HUDEP-2 (cell line): ENCODE measurements at regions not wholly inside any gene's neighbourhood (a gene's known extent, or its start where the extent isn't known, plus 50 kb on each side); places are given as distances from the start of the nearest gene placed in this dataset.
"Not testable (repeated sequence)": the region's sequence is repeated elsewhere in the genome, so short reads cannot be mapped to it uniquely, and the experiment has no call there.

Experiments used
- DNase-seq, 76 experiments: peaks; one replicate each; lab custom pipeline; 2025; ENCODE audit not compliant: unreplicated experiment in 76 of 76; lab: John Stamatoyannopoulos, UW

DNA sequence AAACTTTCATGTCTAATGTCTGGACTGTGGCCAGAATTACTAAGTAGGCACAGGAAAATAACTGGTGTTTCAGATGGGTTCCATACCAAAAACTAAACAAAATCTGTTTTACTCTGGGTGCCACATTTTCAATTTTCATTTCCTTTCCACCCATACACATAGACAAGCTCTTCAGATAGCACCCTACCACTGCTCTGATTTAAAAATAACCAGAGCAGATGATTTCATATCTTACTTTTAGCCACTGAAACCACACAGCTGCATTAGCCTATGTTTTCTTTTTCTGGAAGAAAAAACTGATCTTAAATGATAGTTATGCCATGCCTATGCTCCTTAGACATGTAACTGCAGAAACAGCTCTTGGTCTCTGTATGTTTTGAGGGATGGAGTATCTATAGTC is 647.6 kb downstream of the CPS1 start:
- no peak for DNase-seq

DNA sequence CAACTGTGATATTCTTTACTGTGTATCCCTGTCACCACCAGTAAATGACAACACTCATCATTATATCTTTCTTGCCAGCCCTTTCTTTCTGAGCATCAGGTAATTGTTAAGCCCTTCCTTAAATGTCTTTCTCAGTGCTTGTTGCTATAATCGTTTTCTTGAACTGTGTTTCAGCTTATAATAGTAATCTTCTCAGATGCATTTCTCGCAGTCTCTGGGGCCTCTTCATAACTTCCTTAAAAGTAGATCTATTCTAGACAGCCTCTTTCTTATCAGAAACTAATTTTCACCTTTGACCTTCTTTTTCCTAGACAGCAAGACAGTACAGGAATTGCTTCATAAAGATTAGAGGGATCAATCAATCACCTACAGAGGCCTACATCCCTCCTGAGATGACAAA is 648.1 kb downstream of the CPS1 start:
- DNase-seq: no peak

DNA sequence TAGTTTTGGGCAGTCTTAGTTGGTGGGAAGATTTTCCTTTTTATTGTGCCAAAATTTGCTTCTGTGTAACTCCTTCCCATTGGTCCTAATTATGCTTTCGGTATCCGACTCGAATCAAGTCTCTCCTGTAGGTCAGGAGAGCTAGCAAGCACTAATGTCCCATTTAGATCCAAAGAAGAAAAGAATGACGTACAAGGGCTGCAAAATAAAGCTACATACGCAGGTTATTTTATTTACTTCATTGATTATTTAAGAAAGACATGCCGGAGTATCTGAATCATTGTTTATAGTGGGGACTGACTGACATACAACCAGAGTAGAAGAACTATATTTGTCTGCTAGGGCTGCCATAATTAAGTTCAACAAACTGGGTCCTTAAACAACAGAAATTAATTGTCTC is 648.5 kb downstream of the CPS1 start:
- DNase-seq: no peak

DNA sequence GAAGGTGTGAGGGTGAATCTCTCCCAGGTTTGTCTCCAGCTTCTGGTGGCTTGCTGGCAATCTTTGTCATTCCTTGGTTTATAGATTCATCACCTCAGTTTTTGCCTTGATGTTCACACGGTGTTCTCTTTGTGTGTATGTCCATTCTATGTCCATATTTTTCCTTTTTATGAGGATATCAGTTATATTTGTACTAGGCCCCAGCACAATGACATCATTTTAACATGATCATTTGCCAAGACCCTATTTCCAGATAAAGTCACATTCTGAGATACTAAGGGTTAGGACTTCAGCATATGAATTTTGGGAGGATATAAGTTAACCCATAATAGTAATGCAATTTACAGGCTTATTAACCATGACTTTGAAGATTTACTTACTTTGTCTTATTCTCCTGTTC is 649.0 kb downstream of the CPS1 start:
- DNase-seq: no peak

DNA sequence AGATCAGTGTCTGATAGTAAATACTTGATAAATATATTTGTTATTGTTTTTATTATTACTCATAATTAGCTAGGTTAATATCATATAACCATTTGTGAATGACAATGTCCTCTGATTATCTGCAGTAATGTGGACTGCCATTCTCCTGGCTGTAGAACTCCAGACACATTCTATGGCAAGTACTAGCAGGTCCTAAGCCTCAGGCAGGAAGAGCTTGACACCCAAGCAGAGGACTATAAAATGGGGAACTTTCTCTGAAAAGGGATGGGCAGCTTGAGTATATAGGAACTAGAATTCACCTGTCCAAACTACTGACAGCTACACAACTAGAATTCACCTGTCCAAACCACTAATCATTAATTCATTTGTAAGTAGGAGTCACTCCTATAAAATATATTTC is 649.4 kb downstream of the CPS1 start:
- DNase-seq: no peak

DNA sequence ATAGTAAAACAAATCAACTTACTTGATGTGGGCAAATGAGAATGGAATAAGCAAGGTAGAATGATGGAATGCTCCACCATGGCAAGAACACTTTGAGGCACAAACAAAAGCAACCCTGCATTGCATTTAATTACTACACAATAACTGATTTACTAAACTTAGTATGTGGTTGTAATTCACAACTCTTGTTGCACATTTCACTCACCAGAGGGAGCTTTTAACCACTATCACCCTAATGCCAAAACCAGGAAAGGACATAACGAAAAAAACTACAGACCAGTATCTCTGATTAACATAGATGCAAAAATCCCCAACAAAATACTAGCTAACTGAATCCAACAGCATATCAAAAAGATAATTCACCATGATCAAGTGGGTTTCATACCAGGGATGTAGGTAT is 659.8 kb downstream of the CPS1 start:
- DNase-seq: peak in 2 of 76 experiments; percentile 0 to 10

DNA sequence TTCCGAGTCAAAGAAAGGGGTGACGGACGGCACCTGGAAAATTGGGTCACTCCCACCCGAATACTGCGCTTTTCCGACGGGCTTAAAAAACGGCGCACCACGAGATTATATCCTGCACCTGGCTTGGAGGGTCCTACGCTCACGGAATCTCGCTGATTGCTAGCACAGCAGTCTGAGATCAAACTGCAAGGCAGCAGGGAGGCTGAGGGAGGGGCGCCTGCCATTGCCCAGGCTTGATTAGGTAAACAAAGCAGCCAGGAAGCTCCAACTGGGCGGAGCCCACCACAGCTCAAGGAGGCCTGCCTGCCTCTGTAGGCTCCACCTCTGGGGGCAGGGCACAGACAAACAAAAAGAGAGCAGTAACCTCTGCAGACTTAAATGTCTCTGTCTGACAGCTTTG is 663.1 kb downstream of the CPS1 start:
- DNase-seq: not testable (repeated sequence)

DNA sequence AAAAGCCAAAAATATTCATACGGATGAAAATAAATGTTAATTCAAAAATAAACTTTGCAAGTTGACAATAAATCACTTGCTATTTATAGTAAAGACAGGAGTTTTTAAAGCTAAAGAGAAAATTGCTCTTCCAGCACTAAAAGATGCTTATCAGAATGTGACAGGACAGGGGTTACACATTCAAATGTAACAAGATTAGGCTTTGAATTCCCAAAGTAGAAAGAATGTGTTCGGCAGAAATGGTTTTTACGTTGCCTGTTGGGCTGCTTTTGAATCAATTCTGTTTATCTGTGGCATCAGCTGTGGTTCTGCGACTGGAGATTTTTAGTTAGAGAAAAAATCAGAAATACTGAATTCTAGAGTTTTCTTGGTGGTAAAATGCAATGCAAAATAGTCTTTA is 669.4 kb downstream of the CPS1 start:
- no peak for DNase-seq

DNA sequence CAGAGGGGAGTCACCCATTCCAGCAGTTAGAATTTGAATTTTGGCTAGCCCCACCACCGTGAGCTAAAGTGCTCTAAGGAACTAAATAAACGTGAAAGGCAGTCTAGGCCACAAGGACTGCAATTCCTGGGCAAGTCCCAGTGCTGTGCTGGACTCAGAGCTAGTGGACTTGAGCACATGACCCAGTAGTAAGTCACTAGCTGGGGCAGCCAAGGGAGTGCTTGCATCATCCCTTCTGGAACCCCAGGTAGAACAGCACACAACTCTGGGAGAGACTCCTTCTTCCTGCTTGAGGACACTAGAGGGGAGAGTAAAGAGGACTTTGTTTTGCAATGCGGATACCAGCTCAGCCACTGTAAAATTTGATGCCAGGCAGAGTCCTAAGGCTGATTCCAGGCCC is 672.2 kb downstream of the CPS1 start:
- no peak for DNase-seq

DNA sequence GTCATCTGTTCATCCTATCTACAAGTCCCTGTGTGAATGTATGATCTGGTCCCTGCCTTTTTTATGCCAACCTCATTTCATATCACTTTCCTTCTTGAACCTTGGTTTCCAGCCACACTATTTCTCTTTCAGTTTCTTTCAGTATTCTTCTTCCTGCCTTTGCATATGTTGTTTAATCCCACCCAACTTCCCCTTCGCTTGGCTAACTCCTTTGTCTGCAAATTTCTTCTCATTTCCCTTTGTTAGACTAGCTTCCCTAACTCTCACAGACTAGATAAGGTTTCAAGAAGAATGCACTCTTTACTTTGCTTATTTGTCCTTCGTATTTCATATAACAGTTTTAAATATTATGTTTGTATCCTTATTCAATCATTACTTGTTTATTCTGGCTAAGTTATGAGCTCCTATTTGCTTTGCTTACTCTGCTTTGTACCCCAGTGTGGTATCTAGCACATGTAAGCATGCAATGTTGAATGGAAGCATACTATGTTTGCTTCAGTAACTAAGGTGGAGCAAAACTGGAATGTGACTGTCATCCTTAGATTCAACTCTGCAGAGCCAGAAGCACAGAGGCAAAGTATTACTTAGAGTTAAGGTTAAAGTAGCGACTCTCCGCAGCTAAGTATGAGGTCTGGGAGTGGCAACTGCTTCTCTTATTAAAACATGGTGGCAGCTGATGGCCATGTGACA is 681.3 kb downstream of the CPS1 start:
- DNase-seq: no peak

DNA sequence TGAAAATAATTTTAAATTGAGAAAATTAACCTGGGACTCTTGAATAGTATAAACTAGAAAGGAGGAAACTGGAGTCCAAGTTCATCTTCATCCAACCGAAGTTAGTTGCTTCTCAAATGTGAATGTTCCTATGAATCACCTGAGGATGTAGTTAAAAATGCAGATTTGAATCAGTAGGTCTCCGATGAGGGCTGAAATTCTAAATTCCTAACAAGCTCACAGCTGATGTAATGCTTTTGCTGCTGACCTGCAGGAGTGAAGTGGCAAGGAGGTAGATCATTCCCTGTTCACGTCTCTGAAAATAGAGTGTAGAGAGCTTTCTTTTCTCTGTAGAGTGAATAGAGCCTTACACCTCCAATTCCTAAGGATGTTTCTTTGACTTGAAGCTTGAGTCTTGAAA is 685.5 kb downstream of the CPS1 start:
- DNase-seq: no peak

DNA sequence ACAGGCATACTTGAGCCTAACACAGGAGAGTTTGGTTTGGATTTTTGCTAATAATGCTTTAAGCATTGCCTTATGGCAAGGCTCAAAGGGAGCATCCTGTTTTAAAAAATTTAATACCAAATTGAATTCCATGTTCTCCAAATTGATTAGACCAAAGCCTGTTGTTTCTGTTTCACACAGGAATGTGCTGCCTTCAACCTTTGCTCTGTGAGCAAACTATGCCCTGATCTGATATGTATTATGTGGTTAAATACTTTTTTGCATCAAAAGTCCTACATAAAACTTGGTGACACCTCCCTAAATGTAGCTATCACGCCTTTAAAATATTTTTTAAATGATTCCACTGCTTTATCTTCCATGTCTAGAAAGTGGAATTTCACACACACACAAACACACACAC is 691.4 kb downstream of the CPS1 start:
- no peak for DNase-seq

DNA sequence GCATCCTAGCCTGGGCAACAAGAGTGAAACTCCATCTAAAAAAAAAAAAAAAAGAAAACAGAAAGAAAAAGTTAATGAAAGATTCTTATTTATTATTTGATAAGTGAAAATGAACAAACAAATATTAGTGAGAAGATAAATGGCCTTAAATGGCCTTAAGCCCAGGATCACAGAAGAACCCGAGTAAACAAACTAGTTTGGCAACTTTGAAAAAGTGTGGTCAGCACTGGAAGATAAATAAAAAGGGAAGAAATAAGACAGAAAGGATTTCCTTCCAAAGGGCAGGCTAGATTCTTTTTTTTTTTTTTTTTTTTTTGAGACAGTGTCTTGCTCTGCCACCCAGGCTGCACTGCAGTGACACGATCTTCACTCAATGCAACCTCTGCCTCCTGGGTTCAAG is 692.4 kb downstream of the CPS1 start:
- no peak for DNase-seq

DNA sequence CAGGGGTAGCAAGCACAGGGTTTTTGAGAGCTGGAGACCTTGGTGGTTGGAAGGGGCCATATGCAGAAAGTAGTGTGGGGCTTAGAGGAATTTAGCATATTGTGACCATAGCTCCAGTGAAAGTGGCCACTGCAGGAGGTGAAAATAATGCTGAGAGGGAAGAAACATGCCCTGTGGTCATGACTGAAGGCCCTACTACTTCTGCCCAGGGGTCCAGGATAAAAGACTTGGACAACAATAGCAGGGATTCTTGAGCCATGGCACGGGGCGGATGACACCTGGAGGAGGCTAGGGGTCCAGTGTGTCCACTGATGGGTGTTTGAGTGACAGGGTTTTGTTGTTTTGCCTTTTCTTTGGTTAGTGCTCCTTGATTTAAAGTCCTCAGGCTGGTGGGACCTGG is 694.6 kb downstream of the CPS1 start:
- DNase-seq: no peak

DNA sequence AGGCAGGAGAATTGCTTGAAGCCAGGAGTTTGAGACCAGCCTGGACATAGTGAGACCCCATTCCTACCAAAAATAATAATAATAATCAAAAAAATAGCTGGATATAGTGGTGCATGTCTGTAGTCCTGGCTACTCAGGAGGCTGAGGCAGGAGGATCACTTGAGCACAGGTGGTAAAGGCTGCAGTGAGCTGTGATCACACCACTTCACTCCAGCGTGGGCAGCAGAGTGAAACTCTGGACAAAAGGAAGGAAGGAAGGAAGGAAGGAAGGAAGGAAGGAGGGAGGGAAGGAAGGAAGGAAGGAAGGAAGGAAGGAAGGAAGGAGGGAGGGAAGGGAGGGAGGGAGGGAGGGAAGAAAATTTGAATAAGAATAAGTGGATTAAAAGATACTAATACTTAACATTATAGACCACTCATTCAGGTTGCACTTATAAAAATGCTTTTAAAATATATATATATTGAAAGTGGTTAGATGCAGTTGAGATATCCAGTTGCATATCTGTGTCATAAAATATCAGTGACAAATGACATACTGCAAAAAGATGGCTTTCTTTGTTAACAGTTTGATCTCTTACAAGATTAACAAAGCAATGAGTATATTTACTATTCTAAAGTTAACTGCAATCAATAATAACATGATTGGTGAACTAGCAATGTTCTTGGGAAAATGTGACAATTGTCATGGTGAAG is 702.4 kb downstream of the CPS1 start:
- DNase-seq: no peak

DNA sequence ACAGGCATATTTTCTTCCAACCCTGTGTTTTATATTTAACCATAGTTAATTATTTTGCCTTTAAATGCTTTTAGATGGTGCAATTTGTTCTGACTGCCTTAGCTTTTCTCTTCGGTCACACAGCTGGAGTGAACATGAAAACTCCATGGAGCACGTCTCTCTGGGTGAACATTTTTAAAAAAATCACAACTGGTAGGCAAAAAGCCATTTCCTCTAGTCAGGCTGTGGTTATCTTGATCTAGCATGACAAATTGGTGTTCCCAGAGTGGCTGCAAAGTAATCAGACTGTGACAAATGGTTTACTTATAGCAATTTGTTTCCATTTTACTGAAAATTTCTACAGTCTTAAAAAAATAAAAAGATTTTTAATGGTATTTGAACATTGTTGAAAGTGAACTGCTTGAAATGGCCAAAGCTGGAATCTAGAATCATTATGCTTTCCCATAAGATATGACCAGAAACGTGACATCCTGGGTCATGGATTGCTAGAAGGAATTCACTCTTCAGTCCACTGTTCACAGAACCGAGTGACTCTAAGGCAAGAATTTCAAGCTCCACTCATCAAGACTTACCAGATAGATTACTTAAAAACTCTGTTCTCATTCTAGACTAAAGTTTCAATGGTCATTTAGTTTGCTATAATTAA is 703.6 kb downstream of the CPS1 start:
- DNase-seq: no peak

DNA sequence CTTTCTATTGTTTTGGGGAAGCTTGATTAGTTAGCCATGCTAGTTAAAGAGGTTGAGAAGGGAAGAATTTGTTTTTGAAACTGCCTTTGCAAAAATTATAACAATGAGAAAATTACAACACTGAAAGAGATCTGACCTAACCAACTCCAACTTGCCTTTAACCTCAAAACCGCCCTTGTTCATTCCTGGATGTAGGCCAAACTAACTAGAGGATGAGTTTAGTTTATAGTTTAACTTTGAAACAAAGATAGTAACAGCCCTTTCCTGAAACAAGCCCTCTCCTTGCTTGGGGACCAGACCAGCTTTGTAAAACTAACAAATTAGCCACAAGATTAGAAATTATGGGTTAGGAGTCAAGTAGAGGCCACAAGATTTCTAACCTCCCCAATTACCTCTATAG is 713.9 kb downstream of the CPS1 start:
- no peak for DNase-seq

DNA sequence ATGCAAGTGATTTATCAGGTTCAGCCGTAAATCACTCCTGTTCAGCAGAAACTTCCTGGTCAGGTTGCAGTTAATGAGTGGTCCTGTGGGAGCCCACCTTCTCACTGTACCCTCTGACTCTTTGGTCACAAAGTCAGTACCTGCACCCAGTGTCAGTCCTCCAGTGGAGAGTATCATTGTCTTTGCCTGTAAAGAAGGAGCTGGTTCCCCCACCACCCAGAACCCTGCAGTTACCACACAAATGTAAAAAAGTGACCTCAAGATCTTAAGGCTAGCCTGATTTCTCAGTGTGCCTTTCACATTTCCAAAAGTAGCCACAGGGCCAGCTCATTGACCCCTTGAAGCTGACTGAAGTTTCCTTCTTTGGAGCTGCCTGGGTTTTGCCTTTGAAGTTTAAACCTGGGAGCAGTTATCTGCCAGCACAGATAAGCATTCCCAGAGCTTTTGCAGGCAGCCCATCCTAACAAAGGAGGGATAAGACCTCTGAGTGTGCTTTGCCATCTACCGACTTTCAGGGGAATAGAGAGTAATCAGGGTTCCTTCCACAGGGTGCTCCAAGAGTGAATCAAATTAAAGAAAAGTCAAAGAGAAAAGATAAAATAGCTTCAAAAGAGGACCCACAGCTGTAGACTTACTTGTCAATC is 725.2 kb downstream of the CPS1 start:
- DNase-seq: no peak

DNA sequence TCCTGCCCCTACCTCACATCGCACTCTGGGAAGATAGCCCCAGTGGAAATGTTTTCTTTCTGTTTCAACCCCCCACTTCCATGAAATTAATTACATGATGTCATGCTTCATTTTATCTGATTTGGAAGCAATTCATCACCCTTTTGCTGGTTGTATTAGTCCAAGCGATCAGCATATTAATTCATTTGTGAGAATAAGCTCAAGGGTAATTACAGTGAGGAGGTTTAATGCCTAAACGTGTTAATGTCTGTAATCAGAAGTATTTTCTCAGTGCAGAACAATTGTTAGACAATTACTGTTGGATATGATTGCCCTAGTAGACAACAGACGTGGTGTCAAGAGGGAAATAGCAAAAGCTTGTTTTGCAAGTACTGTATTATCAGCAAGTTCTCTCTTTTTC is 746.3 kb downstream of the CPS1 start:
- no peak for DNase-seq

DNA sequence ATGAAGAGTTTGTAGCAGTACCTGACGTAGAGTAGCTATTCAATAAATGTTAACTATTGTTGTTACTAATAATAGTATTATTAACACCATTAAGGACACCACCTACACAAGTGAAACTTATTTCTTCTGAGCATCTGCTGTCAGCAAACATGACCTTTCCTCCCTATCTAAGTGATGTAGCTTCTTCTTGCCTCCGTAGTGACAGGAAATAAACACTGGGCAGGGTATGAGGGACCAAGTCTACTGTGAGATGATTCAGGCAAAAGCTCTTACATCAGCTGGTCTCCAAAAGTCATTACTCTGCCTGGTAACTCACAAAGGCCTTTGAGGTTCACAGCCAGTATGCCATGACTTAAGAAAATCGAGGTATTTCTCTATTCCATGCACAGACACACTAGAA is 750.5 kb downstream of the CPS1 start:
- DNase-seq: no peak
